ENCODE measurements at regions not wholly inside any gene's neighbourhood (a gene's known extent, or its start where the extent isn't known, plus 50 kb on each side); places are given as distances from the start of the nearest gene placed in this dataset.

DNA sequence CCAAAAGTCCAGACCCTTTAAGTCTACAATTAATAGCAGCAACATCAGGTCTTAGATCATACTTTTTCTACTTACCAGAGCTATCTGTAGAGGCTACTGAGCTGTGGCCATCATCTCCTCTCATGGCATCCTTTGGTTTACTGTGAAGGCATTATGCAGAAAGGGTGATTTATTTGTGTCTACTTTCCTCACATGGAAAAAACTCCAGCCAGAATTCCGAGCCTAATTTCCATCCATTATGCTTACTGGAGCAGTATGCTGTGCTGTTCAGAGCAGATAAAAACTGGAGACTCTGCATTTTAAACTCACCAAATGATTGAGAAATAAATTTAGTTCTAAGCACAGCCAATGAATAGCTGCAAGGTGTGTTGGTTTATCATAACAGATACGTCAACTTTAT lies 581.8 kb downstream of the ETS1 start:
- Histone ChIP-seq H3K27me3 (peaks cover 0 to 13% (median 0%) of the 10 kb centered on the region in 4 donors), H3K4me1 (no peaks in the 10 kb centered on the region), H3K27ac (replicated peaks in 1 of 4) (no peak overlapping the region), H3K36me3 (no peaks in the 10 kb centered on the region), H3K9me3 (peaks cover 0 to 18% (median 8%) of the 10 kb centered on the region in 4 donors), H3K4me3 (no peak overlapping the region)
- DNase-seq (ENCODE audit: extremely low spot score): no peak
- intact Hi-C loops (cut with DNase I): no loop called here
- TF ChIP-seq POLR2AphosphoS5 (IDR thresholded peaks at IDR 0.05): no peak
- no peak for TF ChIP-seq POLR2A (IDR thresholded peaks at IDR 0.05; ENCODE audit: low read depth)
- TF ChIP-seq EP300 (IDR thresholded peaks at IDR 0.05): no peak
- TF ChIP-seq, protein P1, sequence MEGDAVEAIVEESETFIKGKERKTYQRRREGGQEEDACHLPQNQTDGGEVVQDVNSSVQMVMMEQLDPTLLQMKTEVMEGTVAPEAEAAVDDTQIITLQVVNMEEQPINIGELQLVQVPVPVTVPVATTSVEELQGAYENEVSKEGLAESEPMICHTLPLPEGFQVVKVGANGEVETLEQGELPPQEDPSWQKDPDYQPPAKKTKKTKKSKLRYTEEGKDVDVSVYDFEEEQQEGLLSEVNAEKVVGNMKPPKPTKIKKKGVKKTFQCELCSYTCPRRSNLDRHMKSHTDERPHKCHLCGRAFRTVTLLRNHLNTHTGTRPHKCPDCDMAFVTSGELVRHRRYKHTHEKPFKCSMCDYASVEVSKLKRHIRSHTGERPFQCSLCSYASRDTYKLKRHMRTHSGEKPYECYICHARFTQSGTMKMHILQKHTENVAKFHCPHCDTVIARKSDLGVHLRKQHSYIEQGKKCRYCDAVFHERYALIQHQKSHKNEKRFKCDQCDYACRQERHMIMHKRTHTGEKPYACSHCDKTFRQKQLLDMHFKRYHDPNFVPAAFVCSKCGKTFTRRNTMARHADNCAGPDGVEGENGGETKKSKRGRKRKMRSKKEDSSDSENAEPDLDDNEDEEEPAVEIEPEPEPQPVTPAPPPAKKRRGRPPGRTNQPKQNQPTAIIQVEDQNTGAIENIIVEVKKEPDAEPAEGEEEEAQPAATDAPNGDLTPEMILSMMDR (IDR thresholded peaks at IDR 0.05): no peak
- WGBS: 70% methylated on average over 2 of the region's 2 CpGs

DNA sequence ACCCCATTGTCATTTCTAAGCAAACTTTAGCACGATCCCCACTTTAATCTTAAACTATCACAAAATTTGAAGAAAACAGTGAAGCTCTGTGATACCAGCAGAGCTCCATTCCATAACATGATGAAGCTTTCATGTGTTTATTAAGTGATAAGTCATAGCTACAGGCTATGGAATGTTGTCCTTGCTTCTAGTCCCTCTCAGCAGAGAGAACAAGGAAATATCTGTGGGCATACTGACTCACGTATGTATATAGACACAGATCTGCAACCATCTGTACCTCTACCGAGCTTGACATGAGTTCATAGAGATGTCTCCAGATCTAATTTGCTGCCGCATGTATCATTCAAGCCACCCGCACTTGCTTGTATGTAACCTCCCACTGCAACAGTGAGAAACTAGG lies 588.9 kb downstream of the ETS1 start:
- Histone ChIP-seq H3K9me3 (no peaks in the 10 kb centered on the region), H3K27ac (replicated peaks in 1 of 4) (no peak overlapping the region), H3K27me3 (no peaks in the 10 kb centered on the region), H3K36me3 (no peaks in the 10 kb centered on the region), H3K4me3 (no peak overlapping the region), H3K4me1 (no peaks in the 10 kb centered on the region)
- no peak for DNase-seq (ENCODE audit: extremely low spot score)
- TF ChIP-seq POLR2A (IDR thresholded peaks at IDR 0.05; ENCODE audit: low read depth) (no peak), POLR2AphosphoS5 (IDR thresholded peaks at IDR 0.05) (no peak), EP300 (IDR thresholded peaks at IDR 0.05) (no peak)
- TF ChIP-seq, protein P1 (IDR thresholded peaks at IDR 0.05): no peak
- intact Hi-C loops (cut with DNase I): no loop called here
- 89% methylated on average over 5 of the region's 5 CpGs for WGBS

DNA sequence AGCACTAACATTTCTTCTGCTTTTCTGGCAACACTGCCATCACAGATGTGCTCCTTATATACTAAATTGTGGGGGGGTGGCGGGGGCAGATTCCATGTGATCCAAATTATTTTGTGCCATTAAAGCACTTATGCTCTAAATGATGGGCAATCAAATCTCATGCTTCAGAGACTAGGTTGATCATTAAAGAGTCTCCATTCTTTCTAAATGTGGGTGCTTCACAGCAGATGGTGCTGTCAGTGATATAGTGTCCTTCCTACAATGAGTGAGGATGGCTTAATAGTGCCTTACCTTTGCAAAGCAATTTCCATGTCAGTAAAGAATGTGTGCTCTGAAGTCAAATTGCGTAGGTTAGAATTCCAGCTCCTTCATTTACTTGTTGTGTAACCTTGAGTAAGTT lies 589.8 kb downstream of the ETS1 start:
- TF ChIP-seq POLR2AphosphoS5 (IDR thresholded peaks at IDR 0.05) (no peak), EP300 (IDR thresholded peaks at IDR 0.05) (no peak), POLR2A (IDR thresholded peaks at IDR 0.05; ENCODE audit: low read depth) (no peak)
- TF ChIP-seq, protein P1 (IDR thresholded peaks at IDR 0.05): no peak
- Histone ChIP-seq H3K27ac (replicated peaks in 1 of 4) (no peak overlapping the region), H3K36me3 (no peaks in the 10 kb centered on the region), H3K9me3 (no peaks in the 10 kb centered on the region), H3K27me3 (no peaks in the 10 kb centered on the region), H3K4me1 (no peaks in the 10 kb centered on the region), H3K4me3 (no peak overlapping the region)
- DNase-seq (ENCODE audit: extremely low spot score): no peak
- intact Hi-C loops (cut with DNase I): no loop called here
- 69% methylated on average over 2 of the region's 2 CpGs for WGBS

DNA sequence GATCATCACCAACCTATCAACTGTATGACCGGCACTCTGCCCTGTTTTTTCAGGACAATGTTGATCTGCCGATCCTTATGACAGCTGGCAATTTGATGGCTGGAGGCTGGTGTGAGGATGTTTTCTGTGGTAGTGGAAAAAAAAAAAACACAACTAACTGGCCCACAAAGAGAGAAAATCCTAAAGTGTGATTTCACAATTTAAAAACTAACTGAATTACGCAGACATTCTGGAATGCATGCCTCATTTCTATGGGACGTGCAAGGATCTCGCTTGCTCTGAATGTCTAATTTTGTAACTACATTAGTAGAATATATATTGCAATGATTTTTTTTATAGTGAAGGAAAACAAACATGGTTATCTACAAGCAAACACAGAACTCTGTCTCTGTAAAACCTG lies 590.5 kb downstream of the ETS1 start:
- Histone ChIP-seq H3K36me3 (no peaks in the 10 kb centered on the region), H3K4me3 (no peak overlapping the region), H3K4me1 (no peaks in the 10 kb centered on the region), H3K27ac (replicated peaks in 1 of 4) (no peak overlapping the region), H3K9me3 (no peaks in the 10 kb centered on the region), H3K27me3 (no peaks in the 10 kb centered on the region)
- DNase-seq (ENCODE audit: extremely low spot score): no peak
- intact Hi-C loops (cut with DNase I): no loop called here
- TF ChIP-seq EP300 (IDR thresholded peaks at IDR 0.05) (no peak), POLR2A (IDR thresholded peaks at IDR 0.05; ENCODE audit: low read depth) (no peak), POLR2AphosphoS5 (IDR thresholded peaks at IDR 0.05) (no peak)
- TF ChIP-seq, protein P1 (IDR thresholded peaks at IDR 0.05): no peak
- WGBS: 74% methylated on average over 5 of the region's 5 CpGs

DNA sequence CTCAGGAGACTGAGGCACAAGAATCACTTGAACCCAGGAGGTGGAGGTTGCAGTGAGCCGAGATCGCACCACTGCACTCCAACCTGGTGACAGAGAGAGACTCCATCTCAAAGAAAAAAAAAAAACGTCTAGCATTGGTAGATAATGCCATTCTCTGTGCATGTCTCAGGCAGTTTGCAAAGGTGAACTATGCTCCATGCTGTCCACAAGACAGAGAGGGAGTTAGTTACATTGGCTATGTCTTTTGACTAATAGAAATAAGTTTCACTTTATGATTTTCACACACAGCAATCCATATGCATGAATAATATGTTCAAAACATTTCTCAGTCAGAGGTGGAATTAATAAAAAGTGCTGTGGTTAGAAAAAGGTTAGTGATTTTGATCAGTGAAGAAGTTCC lies 591.4 kb downstream of the ETS1 start:
- WGBS: 75% methylated on average over 3 of the region's 3 CpGs
- Histone ChIP-seq H3K27ac (replicated peaks in 1 of 4) (no peak overlapping the region), H3K4me3 (no peak overlapping the region), H3K27me3 (no peaks in the 10 kb centered on the region), H3K9me3 (no peaks in the 10 kb centered on the region), H3K36me3 (no peaks in the 10 kb centered on the region), H3K4me1 (no peaks in the 10 kb centered on the region)
- intact Hi-C loops (cut with DNase I): no loop called here
- TF ChIP-seq POLR2A (IDR thresholded peaks at IDR 0.05; ENCODE audit: low read depth): no peak
- TF ChIP-seq POLR2AphosphoS5 (IDR thresholded peaks at IDR 0.05): no peak
- TF ChIP-seq, protein P1 (IDR thresholded peaks at IDR 0.05): no peak
- TF ChIP-seq EP300 (IDR thresholded peaks at IDR 0.05): no peak
- DNase-seq (ENCODE audit: extremely low spot score): no peak
